Anterior cingulate cortex (tissue), 58 donors: ENCODE measurements at regions not wholly inside any gene's neighbourhood (a gene's known extent, or its start where the extent isn't known, plus 50 kb on each side); places are given as distances from the start of the nearest gene placed in this dataset.
"Not testable (repeated sequence)": the region's sequence is repeated elsewhere in the genome, so short reads cannot be mapped to it uniquely, and the experiment has no call there.

Experiments used
- DNase-seq, 58 donors: peaks; one replicate each; lab custom pipeline; 2025; lab: John Stamatoyannopoulos, UW

- not testable (repeated sequence) for DNase-seq
Observed at GRCh38 chr6:137279279-137279678, 60.1 kb upstream of the IFNGR1 start.

- DNase-seq, result no peak
Observed at GRCh38 chr6:137277971-137278637, 58.9 kb upstream of the IFNGR1 start.

GRCh38 chr6:137272403-137272802 lies 53.2 kb upstream of the IFNGR1 start:
- DNase-seq, result no peak

GRCh38 chr6:137271245-137272183 lies 52.3 kb upstream of the IFNGR1 start:
- peak in 2 of 58 donors; percentile 10 to 37 for DNase-seq

GRCh38 chr6:137269803-137270202 lies 50.6 kb upstream of the IFNGR1 start:
- no peak for DNase-seq

GRCh38 chr6:137269347-137269746 lies 50.2 kb upstream of the IFNGR1 start:
- no peak for DNase-seq
